HepG2 (cell line): ENCODE measurements at regions not wholly inside any gene's neighbourhood (a gene's known extent, or its start where the extent isn't known, plus 50 kb on each side); places are given as distances from the start of the nearest gene placed in this dataset.

ENCODE experiments used
- BCL6 ChIP-seq: IDR thresholded peaks from 2 replicates; pipeline ENCODE4 v1.6.1; 2016; ENCODE audit warnings: missing genetic modification reagents, missing compliant biosample characterization
- BCLAF1 ChIP-seq: fragments of 450-650 bp; IDR thresholded peaks from 2 replicates; pipeline ENCODE4 v1.6.1; 2017; ENCODE audit warnings: mild to moderate bottlenecking
- ETV5 ChIP-seq: IDR thresholded peaks from 2 replicates; pipeline ENCODE4 v1.6.1; 2018; ENCODE audit warnings: missing biosample characterization, missing genetic modification reagents, inconsistent platforms, borderline replicate concordance
- FUBP1 ChIP-seq: sonication (generic); formaldehyde crosslinking; IDR thresholded peaks from 2 replicates; pipeline ENCODE4 v1.5.1; 2020; ENCODE audit warnings: missing genetic modification reagents, mild to moderate bottlenecking, borderline replicate concordance
- JUND ChIP-seq: sonication (generic); formaldehyde crosslinking; IDR thresholded peaks from 2 replicates; pipeline ENCODE4 v1.8.0; 2022; ENCODE audit warnings: mild to moderate bottlenecking, missing genetic modification reagents
- PHF21A ChIP-seq: sonication (generic); formaldehyde crosslinking; IDR thresholded peaks from 2 replicates; pipeline ENCODE4 v1.5.0; 2020; ENCODE audit warnings: mild to moderate bottlenecking, missing genetic modification reagents
- PLRG1 ChIP-seq: fragments of 450-650 bp; conservative IDR thresholded peaks from 2 replicates; pipeline ENCODE4 v1.6.1; 2016
- PRDM4 ChIP-seq: sonication (generic); formaldehyde crosslinking; IDR thresholded peaks from 2 replicates; pipeline ENCODE4 v1.9.0; 2021; ENCODE audit warnings: missing genetic modification reagents, borderline replicate concordance
- RARG ChIP-seq: sonication (generic); formaldehyde crosslinking; IDR thresholded peaks from 2 replicates; pipeline ENCODE4 v1.4.0; 2020; ENCODE audit warnings: low read depth, mild to moderate bottlenecking, missing genetic modification reagents
- SNAPC4 ChIP-seq: sonication (generic); formaldehyde crosslinking; IDR thresholded peaks from 2 replicates; pipeline ENCODE4 v1.4.0; 2020; ENCODE audit warnings: mild to moderate bottlenecking, missing genetic modification reagents
- YY1 ChIP-seq: IDR thresholded peaks from 2 replicates; pipeline ENCODE4 v1.6.1; 2011; ENCODE audit warnings: low read length, low read depth, moderate library complexity, mild to moderate bottlenecking; ENCODE audit not compliant: insufficient read depth, insufficient replicate concordance
- ZFX ChIP-seq: sonication (generic); formaldehyde crosslinking; IDR thresholded peaks from 2 replicates; pipeline ENCODE4 v1.4.0; 2020; ENCODE audit warnings: mild to moderate bottlenecking, low read depth, missing genetic modification reagents, moderate library complexity
- ZNF101 ChIP-seq: sonication (generic); formaldehyde crosslinking; IDR thresholded peaks from 2 replicates; pipeline ENCODE4 v1.4.0; 2020; ENCODE audit warnings: mild to moderate bottlenecking, low read depth, missing genetic modification reagents, borderline replicate concordance
- ZNF251 ChIP-seq: sonication (generic); formaldehyde crosslinking; IDR thresholded peaks from 2 replicates; pipeline ENCODE4 v1.9.0; 2021; ENCODE audit warnings: mild to moderate bottlenecking, missing genetic modification reagents
- ZNF264 ChIP-seq: sonication (generic); formaldehyde crosslinking; IDR thresholded peaks from 2 replicates; pipeline ENCODE4 v1.4.0; 2020; ENCODE audit warnings: missing genetic modification reagents
- ZNF558 ChIP-seq: sonication (generic); formaldehyde crosslinking; IDR thresholded peaks from 2 replicates; pipeline ENCODE4 v1.9.0; 2022; ENCODE audit warnings: mild to moderate bottlenecking, missing genetic modification reagents, borderline replicate concordance
- ZNF660 ChIP-seq: sonication (generic); formaldehyde crosslinking; IDR thresholded peaks from 2 replicates; pipeline ENCODE4 v1.5.1; 2020; ENCODE audit warnings: mild to moderate bottlenecking, low read depth, missing genetic modification reagents, borderline replicate concordance

- no peak for TF ChIP-seq YY1
- peak; percentile 72 for TF ChIP-seq JUND (CRISPR knock-in tag)
- TF ChIP-seq FUBP1 (CRISPR knock-in tag): no peak
- TF ChIP-seq ZNF264 (CRISPR knock-in tag): 0 out of 2 replicates have a peak, but pooled peaks have one; percentile 26
- TF ChIP-seq PRDM4 (CRISPR knock-in tag): no peak
- no peak for TF ChIP-seq PLRG1
- no peak for TF ChIP-seq BCLAF1
- no peak for TF ChIP-seq ZNF660 (CRISPR knock-in tag)
- TF ChIP-seq SNAPC4: no peak
- peak; percentile 11; the same call in 1 of the 2 replicates for TF ChIP-seq ZNF558 (CRISPR knock-in tag)
- TF ChIP-seq RARG: no peak
- TF ChIP-seq ETV5 (CRISPR knock-in tag): peak; percentile 57; the same call in 1 of the 2 replicates
- TF ChIP-seq PHF21A: peak; percentile 38; the same call in 1 of the 2 replicates
- TF ChIP-seq ZFX (CRISPR knock-in tag): no peak
- no peak for TF ChIP-seq ZNF251 (CRISPR knock-in tag)
- peak; percentile 97 for TF ChIP-seq BCL6 (CRISPR knock-in tag)
- no peak for TF ChIP-seq ZNF101 (CRISPR knock-in tag)
Observed at GRCh38 chr7:138316421-138317043, 143.5 kb upstream of the TRIM24 start (continued).
